SKM-1 treated with dmso at 0.1 percent for 144 hours (cell line): ENCODE measurements at regions not wholly inside any gene's neighbourhood (a gene's known extent, or its start where the extent isn't known, plus 50 kb on each side); places are given as distances from the start of the nearest gene placed in this dataset.
"Not testable (repeated sequence)": the region's sequence is repeated elsewhere in the genome, so short reads cannot be mapped to it uniquely, and the experiment has no call there.

Experiments
- DNase-seq: peaks from one replicate; lab custom pipeline; 2025; ENCODE audit not compliant: unreplicated experiment; lab: John Stamatoyannopoulos, UW

GRCh38 chr1:143784239-143784882 is 187.4 kb downstream of the FAM72C start:
- DNase-seq, result not testable (repeated sequence)

GRCh38 chr1:143778178-143778577 is 193.6 kb downstream of the FAM72C start:
- DNase-seq, result not testable (repeated sequence)

DNA sequence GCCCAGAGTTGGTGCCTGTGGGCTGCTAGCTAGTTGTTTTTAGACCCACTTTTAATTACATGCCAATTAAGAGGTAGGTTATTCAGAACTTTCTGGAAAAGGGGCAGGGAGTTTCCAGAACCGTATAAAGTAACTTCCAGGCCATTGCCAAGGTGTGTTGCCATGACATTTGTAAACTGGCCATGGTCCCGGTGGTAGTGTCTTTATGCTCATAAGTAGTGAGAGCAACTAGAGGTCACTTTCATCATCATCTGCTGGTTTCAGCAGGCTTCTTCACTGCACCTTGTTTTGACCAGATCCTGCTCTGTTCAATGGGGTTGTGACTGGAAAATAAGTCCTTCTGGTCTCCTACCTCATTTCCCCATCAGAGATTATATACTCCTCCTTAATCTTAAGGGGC is 207.0 kb downstream of the FAM72C start:
- DNase-seq, result not testable (repeated sequence)

GRCh38 chr1:143760366-143760765 is 211.4 kb downstream of the FAM72C start:
- not testable (repeated sequence) for DNase-seq

- not testable (repeated sequence) for DNase-seq
Observed at GRCh38 chr1:143755961-143756360, 215.8 kb downstream of the FAM72C start.

DNA sequence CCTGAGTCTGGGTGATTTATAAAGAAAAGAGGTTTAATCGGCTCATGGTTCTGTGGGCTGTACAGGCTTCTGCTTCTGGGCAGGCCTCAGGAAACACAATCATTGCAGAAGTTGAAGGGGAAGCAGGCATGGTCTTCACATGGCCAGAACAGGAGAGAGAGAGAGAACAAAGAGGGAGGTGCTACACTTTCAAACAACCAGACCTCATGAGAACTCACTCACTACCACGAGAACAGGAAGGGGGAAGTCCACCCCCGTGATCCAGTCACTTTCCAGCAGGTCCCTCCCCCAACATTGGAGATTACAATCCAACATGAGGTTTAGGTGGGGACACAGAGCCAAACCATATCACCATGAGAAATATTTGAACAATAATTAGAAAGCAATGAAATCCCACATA is 222.9 kb downstream of the FAM72C start:
- no peak for DNase-seq

DNA sequence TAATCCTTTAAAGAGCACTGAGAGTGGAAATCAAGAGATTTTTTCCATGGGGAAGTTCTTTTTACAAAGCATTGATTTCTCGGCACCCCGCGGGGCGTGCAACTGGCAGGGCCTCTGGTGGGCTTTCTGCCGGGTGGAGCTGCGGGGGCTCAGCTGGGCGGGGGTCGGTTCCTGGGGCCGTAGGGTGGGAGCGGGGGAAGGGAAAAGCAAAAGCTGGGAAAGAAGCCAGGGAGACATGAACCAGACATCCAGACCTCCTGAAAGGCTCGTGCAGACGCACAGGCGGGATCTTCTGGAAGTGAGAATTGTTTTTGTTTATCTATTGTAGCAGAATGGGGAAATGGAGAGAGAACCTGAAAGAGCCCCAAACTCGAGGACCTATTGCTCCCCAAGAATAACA is 235.2 kb downstream of the FAM72C start:
- no peak for DNase-seq

GRCh38 chr1:143735764-143736461 is 235.9 kb downstream of the FAM72C start:
- DNase-seq, result no peak

- not testable (repeated sequence) for DNase-seq
Observed at GRCh38 chr1:143734261-143734660, 237.5 kb downstream of the FAM72C start.

DNA sequence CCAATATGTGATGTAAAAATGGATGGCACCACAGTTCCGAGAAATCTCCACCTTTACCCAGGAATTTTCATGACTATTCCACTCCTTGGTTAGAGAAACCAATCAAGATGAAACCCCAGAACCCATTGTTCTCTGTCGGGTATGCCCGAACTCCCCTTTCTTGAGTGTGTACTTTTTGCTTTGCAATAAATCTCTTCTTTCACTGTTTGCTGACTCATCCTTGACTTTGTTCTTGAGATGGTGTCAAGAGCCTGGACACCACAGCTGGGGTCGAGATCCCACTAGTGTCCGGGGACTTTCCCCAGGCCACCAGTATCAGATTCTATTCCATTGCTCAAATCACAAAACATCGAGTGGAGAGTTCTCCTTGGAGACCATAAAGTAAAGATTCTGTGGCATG is 240.9 kb downstream of the FAM72C start:
- DNase-seq, result not testable (repeated sequence)

- DNase-seq, result not testable (repeated sequence)
Observed at GRCh38 chr1:143729449-143730111, 242.2 kb downstream of the FAM72C start.

DNA sequence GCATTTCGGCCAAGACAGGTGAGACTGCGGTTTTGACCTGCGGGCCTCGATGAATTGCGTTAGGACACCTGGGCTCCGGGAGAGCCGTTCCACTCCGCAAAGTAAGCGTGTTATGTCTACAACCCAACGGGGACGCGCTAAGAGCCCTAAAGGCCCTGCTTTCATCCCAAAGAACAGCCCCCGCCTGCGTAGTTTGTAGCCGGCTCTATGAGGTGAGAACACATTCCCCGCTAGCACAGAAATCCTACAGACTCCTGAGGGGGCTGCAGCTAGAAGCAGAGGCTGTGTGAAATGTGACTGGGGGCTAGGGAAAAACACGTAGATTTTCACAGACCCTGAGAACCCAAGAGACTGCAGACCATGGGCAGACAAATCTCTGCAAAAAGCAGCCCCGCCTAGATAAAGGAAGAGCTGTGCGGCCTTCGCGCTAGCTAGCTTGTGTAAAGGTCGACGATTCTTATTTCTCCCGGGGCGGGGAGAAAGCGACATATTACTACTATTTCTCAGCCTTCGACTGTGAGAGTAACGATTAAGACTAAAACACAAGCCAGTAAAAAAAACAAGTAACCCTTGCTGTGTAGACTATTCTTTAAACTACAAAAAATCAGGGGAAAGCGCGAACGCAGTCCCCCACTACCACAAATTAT is 242.9 kb downstream of the FAM72C start:
- not testable (repeated sequence) for DNase-seq

DNA sequence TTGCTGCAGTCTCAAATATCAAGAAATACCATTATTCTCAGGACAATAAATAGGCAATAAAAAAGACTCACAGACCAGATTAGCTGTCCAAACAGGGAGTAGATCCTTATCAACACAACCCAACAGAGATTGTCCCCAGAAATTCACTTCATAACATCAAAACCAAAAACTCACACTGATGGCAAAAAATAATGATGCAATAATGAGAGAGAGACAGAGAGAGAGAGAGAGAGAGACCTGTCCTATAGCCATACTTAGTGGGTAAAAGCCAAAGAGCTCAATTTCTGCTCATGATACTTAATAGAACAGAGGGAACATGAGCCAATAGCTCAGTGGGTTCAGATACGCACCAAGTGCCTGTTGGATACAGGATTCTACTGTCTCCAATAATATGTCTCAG is 244.5 kb downstream of the FAM72C start:
- no peak for DNase-seq

DNA sequence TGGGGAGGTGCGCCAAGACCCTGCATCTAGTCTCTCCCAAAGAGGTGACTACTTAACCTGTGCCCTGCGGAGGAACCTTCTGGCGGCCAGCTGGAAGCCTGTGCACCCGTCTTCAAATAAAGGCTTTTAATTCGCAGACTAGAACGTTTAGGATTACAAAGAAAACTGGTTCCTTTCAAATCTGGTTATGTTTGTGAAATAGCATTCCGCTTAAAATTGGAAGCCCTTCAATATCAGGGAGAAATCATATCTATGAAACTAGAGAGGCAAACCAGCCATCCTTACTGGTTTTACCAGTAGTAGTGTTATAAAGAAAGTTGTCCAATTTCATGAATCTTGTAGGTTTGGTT is 250.8 kb downstream of the FAM72C start:
- no peak for DNase-seq

DNA sequence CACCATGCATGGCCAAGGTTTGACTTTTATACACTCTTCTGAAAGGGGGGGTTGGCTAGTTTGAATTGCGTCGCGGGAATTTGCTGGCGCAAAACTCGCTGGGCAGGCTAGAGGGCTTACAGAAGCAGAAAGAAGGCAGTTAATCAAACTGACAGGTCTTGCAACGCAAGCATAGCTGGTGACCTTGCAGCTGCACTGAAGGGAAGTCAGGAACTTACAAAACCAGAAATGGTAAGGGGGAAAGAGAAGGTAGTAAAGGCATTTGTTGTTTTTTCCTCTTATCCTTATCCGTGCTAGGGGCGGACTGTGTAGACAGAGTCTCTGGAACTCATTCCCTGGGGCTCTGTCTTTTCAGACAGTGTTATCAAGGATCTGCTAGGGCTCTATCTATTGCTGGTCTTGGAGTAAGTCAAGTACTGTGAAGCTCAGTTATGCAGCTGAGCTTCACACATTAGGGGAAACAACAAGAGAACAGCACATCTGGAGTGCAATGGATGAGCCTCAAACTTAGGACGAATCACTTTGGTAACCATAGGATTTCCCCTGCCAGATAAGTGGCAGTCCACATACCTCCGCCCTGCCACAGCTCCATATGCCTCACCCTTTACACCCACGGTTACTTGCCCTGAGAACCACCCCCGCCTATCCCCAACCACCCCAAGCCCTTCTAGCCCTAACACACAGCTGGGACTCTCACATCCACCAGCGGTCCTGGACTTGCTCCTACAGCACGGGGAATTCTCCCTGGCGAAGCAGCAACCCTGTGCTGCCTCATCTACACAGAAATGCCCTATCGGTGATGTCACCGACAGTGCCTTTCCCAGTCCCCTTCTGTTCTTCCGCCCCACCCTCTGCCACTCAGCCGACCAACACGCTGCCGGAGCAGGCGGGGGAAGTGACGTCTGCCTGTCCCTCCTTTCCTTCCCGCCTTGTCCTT is 251.4 kb downstream of the FAM72C start:
- DNase-seq, result peak; percentile 37

DNA sequence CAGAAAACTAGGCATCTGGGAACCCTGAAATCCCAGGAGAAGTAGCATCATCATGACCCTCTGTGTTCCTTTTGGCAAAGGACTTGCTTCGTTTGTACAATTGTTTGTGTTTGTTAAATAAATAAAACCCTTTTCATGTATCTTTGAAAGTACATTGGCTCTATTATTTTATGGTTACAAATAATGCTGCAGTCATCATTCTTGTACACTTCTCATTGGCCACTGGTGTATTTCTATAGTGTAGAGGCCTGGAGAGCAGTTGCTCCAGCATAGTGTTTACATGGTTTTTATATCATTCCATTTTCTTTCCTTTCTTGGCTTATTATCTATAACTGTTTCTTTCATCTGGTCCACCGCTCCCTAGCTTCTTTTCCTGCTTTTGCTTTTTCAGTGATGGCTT is 253.3 kb downstream of the FAM72C start:
- no peak for DNase-seq

DNA sequence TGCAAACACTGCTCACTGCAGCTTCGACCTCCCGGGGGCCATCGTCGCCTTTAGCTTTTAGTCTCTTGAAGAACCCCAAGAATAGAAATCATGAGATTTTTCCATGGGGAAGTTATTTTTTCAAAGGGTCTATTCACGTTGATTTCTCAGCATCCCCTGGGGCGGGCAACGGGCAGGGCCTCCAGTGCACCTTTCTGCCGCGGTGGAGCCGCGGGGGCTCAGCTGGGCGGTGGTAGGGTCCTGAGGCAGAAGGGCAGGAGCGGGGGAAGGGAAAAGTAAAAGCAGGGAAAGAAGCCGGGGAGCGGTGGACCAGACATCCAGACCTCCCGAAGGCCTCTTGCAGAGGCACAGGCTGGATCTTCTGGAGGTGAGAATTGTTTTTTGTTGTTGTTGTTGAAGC is 253.8 kb downstream of the FAM72C start:
- DNase-seq, result no peak

- no peak for DNase-seq
Observed at GRCh38 chr1:143717434-143717833, 254.4 kb downstream of the FAM72C start.

- DNase-seq, result not testable (repeated sequence)
Observed at GRCh38 chr1:143714913-143715312, 256.9 kb downstream of the FAM72C start.

GRCh38 chr1:143709606-143710259 is 262.1 kb downstream of the FAM72C start:
- not testable (repeated sequence) for DNase-seq
